Stomach (tissue), 4 donors: ENCODE measurements at regions not wholly inside any gene's neighbourhood (a gene's known extent, or its start where the extent isn't known, plus 50 kb on each side); places are given as distances from the start of the nearest gene placed in this dataset.

Source experiments
- CTCF ChIP-seq, 7 experiments: fragments of 450-650 bp in 4 of 7; fragments of 200-600 bp in 3 of 7; sonication (generic) in 3 of 7; IDR thresholded peaks; one replicate each; pipeline ENCODE4 v1.5.1; 2016 to 2019; ENCODE audit warnings: antibody characterized with exemption in 7 of 7, control low read depth in 2 of 7, mild to moderate bottlenecking in 1 of 7
- POLR2A ChIP-seq, 4 donors: fragments of 450-650 bp; IDR thresholded peaks; one replicate each; pipeline ENCODE4 v1.6.1; 2016; ENCODE audit warnings: antibody characterized with exemption in 4 of 4, control low read depth in 2 of 4, mild to moderate bottlenecking in 1 of 4, moderate library complexity in 1 of 4
- POLR2AphosphoS5 ChIP-seq, 3 donors: sonication (generic); formaldehyde crosslinking; IDR thresholded peaks; one replicate each; pipeline ENCODE4 v1.6.1; 2016; ENCODE audit warnings: antibody characterized with exemption in 3 of 3

- TF ChIP-seq CTCF (IDR thresholded peaks at IDR 0.05) (no peak), POLR2A (IDR thresholded peaks at IDR 0.05) (no peak), POLR2AphosphoS5 (IDR thresholded peaks at IDR 0.05) (no peak)
Measured at GRCh38 chr1:68795956-68796355, 299.1 kb upstream of the DEPDC1 start.
